Tibial nerve (tissue), 4 donors: ENCODE measurements at regions not wholly inside any gene's neighbourhood (a gene's known extent, or its start where the extent isn't known, plus 50 kb on each side); places are given as distances from the start of the nearest gene placed in this dataset.

Source experiments
- EP300 ChIP-seq, 2 donors: sonication (generic); formaldehyde crosslinking; IDR thresholded peaks; one replicate each; pipeline ENCODE4 v1.6.1; 2017; ENCODE audit warnings: antibody characterized with exemption in 2 of 2, mild to moderate bottlenecking in 1 of 2
- POLR2A ChIP-seq, 2 donors: fragments of 450-650 bp; IDR thresholded peaks; one replicate each; pipeline ENCODE4 v1.6.1; 2017; ENCODE audit warnings: antibody characterized with exemption in 2 of 2, mild to moderate bottlenecking in 2 of 2, moderate library complexity in 2 of 2
- TF ChIP-seq, protein P1 (sequence below), 5 experiments: fragments of 200-600 bp in 3 of 5; fragments of 450-650 bp in 2 of 5; sonication (generic) in 3 of 5; IDR thresholded peaks; one replicate each; pipeline ENCODE4 v1.5.1; 2016 to 2019; ENCODE audit warnings: antibody characterized with exemption in 5 of 5, mild to moderate bottlenecking in 3 of 5, moderate library complexity in 2 of 5

DNA sequence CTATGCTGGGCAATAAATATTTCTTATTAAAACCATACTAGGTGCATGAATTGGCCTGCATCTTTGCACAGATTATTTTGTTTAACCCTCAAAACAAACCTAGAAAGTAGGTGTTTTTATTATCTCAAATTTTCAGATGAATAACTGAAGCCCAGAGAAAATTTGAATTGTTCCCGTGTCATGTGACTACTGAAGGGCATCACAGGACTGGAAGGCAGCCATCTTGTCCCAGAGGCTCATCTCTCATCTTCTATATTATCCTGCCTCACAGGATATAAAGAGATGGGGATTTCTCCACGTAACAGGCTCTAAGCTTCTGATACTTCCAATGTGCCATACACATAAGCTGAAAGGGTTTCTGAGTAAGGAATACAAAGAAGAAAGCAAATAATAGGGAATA, 84.0 kb upstream of the ODAD2 start:
- TF ChIP-seq, protein P1, sequence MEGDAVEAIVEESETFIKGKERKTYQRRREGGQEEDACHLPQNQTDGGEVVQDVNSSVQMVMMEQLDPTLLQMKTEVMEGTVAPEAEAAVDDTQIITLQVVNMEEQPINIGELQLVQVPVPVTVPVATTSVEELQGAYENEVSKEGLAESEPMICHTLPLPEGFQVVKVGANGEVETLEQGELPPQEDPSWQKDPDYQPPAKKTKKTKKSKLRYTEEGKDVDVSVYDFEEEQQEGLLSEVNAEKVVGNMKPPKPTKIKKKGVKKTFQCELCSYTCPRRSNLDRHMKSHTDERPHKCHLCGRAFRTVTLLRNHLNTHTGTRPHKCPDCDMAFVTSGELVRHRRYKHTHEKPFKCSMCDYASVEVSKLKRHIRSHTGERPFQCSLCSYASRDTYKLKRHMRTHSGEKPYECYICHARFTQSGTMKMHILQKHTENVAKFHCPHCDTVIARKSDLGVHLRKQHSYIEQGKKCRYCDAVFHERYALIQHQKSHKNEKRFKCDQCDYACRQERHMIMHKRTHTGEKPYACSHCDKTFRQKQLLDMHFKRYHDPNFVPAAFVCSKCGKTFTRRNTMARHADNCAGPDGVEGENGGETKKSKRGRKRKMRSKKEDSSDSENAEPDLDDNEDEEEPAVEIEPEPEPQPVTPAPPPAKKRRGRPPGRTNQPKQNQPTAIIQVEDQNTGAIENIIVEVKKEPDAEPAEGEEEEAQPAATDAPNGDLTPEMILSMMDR (IDR thresholded peaks at IDR 0.05) = no peak
- TF ChIP-seq POLR2A (IDR thresholded peaks at IDR 0.05) (no peak), EP300 (IDR thresholded peaks at IDR 0.05) (no peak)
